ENCODE measurements at regions not wholly inside any gene's neighbourhood (a gene's known extent, or its start where the extent isn't known, plus 50 kb on each side); places are given as distances from the start of the nearest gene placed in this dataset.

DNA sequence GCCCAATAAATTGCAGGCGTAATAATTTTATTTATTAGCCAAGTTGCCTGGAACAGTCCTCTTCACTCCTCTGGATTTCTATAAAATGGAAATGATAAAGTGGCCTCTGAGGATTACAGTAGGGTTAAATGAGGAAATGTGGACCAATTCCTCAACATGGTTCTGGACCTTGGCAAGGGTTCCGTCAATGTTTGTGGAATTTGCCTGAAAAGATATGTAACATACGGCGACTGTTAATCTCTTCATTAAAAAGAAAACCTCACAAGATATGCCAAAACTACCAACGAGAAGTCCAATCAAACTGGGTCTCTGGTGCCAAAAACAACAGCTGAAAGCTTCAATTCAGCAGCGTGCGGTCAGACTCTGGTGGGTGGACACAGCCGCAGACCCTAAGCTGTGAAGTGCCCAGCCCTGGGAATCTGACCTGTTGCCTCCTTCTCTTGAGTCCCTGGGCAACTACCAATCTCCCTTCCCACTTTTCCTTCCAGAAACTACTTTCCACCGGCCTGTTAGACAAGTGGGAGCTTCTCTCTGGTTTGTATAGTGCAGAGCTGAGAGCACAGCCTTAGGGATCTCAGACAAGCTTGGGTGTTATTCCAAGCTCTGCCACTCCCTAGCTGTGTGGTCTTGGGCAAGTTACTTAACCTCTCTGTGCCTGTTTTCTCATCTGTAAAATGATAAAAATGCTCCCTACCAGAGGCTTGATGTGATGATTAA lies 190.5 kb upstream of the GSC start:
- DNase-seq, result no peak

DNA sequence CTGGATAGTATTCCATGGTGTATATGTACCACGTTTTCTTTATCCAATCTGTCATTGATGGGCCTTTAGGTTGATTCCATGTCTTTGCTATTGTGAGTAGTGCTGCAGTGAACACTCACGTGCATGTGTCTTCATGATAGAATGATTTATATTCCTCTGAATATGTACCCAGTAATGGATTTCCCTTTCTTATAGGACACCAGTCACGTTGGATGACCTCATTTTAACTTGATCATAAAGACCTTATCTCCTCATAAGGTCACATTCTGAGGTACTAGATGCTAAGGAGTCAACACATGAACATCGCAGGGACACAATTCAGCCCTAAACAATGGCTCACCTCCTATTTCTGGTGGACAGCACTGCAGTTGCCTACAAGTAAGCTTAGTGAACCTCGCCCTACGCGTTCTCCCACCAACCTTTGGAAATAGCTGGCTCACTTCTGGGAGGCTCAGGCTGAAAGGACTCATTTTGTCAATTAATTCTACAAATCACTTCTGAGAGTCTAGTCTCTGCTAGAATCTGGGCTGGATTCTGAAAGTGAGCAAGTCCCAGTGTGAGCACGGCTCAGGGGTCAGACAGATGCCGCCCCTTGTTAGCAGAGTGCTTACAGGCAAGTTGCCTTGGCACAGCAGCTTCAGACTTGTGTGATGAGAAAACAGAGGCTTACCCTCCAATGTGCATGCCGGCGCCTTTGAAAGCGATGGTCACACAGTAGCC lies 183.8 kb upstream of the GSC start:
- DNase-seq, result no peak

DNA sequence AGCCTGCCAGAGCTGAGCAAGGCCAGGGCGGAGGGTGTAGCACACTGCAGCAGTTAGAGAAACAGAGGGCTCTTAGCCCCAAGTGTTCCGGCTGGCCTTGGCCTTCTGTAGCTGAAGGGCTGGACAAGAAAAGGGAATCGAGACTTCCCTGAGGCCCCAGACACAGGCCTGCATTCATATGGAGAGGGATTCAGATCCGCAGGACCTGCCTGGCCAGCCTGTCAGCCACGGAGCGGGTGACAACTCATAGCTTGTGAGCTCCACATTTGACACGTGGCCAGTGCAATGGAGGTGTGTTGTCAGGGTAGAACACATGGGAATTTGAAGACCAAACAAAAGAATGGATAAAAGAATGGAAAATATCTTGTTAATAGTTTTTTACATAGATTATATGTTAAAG lies 182.2 kb upstream of the GSC start:
- DNase-seq, result no peak

DNA sequence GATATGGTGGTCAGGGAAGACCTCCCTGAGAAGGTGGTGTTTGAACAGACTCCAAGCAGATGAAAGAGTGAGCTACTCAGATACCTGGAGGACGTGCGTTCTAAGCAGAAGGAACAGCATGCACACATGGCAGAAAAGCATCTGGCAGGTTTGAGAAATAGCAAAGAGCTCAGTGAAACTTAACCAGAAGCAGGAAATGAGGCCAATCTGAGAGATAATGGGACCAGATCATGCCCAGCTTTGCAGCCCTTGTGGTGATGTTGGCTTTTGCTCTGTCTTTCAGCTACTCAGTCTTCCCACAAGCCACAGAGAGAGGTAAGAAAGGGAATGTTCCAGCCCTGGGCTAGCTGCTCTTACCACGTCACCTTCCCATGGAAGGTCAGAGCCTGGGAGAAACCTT lies 176.3 kb upstream of the GSC start:
- no peak for DNase-seq

DNA sequence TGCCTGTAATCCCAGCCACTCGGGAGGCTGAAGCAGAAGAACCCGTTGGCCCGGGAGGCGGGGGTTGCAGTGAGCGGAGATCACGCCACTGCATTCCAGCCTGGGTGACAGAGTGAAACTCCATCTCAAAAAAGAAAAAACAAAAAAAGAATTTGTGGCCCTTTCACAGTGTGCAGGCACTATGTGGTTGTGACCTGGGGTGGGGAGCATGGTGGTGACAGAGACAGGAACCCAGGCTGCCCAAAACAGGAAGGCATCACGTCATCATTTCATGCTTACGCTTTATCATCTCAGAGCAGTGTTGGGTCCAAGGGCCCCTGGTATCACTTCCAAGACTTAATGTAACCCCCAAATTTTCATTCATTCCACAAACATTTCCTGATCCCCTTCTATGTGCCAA lies 175.7 kb upstream of the GSC start:
- DNase-seq, result no peak

DNA sequence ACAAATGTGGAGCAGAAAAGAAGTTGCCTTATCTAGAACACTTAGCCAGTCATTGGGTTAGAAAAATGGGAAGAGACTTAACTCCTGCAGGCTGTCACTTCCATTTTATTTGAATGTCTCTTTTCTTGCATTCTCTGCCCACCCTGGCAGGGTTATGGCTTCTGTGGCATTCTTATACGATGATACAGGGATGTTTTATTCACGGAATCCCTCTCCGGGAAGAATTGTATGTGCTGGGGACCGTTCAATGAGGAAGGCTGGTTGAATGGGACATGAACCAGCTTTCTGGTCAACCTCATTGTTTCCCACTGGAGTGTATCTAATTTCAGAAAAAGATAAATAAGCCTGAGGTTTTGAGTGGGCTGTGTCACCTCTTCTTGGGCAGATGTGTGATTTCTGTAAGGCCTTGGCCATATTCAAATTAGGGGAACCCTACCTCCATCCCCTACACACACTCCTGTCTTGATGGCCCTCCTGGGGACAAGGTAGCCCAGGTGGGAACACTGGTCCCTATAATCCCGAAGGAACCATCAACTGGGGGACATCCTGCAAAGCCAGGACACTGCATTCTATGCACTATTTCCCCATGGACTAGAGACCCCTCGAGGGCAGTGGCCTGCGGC lies 174.8 kb upstream of the GSC start:
- DNase-seq, result no peak

DNA sequence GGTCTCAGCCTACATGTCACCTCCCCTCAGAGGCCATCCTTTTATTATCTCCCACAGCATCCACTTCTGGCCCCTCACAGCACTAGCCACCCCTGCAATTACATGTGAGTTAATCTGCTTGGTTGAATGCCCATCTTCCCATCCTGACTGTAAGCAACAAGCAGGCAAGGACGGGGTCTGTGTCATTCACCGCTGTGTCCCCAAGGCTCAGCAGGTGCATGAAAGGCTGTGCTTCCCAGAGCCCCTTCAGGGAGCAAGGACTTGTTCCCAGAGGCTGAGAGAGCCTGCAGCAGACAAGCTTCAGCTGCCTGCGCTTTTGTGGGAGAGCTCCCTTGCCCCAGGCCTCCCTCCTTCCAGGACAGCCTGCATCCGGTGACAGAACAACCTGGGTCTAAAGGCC lies 172.7 kb upstream of the GSC start:
- no peak for DNase-seq

DNA sequence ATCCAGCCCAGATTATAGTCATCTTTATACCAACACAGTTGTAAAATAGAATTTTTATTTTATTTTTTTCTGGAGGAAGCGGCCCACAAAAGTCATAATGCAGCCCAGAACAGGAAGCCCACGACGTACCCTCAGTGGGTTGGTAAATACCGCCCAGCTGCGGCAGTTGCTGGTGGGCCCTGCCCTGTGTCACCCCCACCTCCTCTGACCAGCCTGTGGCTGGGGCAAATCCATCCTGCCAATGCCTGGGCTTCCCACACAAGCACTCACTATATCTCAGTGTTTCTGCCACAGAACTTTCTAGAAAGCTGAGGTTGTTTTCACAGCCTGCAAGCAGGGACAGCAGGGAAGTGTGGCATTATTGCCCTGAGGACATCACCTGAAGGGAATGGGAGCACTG lies 171.4 kb upstream of the GSC start:
- no peak for DNase-seq

DNA sequence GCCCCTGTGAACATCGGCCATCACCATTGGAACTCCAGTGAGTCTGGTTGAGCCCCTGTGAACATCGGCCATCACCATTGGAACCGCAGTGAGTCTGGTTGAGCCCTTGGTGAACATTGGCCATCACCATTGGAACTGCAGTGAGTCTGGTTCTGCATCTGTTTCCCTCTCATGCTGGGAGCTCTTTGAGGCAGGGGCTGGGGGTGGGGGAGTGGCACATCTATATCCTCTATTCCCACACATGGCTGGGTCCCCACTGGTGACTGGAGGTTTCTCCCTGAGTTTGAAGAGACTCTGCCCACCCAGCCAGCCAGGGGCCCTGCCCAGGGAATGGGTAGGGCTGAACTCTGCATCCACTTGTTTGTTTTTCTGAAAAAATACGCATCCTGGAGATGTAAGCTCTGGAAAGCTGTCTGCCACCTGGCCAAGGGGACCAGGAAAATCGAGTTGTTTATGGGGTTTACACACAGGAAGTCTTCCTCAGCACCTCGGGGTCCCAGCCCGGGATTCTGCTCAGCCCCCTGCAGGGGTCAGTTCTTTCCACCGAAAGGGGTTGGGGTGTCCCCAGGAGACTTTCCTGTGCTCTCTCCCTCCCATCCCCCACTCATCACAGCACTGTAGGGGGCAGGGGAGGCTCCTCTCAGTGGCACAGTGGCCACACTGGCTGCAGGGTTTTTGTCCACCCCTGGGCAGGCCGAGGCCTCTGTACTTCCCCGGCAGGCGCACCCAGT lies 170.5 kb upstream of the GSC start:
- no peak for DNase-seq

DNA sequence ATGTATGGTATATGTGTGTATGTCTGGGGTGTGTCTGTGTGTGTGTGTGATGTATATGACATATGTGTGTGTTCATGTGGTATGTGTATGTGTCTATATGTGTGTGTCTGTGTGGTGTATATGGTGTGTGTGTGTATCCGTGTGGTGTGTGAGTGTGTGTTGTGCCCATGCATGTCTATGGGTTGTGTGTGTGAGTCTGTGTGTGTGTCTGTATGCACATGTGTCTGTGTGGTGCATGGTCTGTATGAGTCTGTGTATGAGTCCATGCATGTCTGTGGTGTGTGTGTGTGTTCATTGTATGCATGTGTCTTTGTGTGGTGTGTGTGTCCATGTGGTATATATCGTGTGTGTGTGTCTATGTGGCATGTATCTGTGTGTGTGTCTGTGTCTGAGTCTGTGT lies 168.1 kb upstream of the GSC start:
- no peak for DNase-seq

DNA sequence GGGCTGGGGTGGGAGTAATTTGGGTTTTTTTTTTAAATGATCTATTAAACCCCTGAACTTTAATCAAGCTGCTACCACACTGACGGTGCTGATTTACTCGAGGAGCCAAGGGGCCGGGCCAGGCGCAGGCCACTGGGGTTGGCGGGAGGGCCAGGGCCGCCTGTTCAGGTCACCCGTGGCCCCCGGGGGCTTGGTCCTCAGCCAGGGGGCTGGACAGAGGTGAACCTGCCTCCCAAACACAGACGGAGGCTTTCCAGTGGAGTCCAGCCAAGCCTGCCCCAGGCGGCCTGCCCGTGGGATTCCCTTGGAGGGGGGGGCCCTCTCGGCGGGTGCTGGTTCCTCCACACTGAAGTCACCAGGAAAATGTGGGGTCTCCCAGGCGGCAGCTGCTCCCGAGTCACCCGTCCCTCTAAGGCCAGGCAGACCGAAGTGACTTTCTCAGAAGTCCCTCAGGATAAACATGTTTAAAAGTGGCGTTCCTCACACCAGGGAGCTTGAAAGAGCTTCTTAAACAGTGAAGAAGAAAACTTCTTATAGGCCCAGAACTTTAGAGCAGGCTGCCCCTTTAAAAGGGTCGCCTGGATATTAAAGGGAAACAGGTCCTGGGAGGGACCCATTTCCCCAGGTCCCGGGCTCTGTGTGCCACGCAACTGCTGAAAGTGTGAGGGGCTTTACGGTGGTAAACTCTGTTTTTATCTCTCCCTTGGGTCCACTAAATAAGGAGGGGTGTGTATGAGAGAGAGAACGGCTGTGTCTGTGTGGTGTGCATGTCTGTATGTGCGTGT lies 167.2 kb upstream of the GSC start:
- peak in 41 of 58 donors; percentile 11 to 80 (median 49) for DNase-seq

DNA sequence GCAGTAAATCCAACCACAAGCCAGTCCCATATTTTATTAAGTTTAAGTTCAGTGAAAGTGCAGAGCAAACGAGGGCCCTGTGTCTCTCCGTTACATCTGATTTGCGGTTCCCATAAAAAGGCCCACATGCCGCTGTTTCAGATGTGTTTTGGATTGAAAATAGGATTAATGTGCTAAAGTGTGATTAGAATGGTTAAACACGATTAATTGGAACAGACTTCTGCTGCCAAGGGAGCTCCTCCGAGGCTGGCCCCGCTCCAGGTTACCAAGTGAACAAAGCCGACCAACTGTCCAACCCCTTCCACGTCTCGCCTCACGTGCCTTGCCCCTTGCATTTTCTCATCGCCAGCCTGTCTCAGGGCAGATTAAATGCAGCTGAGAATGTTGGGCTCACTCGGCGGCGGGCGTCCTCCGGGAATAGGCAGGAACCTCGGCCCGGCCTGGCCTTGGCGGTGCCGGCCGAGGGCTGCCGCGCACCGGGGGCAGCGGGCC lies 166.5 kb upstream of the GSC start:
- DNase-seq, result peak in 56 of 58 donors; percentile 16 to 94 (median 76)

DNA sequence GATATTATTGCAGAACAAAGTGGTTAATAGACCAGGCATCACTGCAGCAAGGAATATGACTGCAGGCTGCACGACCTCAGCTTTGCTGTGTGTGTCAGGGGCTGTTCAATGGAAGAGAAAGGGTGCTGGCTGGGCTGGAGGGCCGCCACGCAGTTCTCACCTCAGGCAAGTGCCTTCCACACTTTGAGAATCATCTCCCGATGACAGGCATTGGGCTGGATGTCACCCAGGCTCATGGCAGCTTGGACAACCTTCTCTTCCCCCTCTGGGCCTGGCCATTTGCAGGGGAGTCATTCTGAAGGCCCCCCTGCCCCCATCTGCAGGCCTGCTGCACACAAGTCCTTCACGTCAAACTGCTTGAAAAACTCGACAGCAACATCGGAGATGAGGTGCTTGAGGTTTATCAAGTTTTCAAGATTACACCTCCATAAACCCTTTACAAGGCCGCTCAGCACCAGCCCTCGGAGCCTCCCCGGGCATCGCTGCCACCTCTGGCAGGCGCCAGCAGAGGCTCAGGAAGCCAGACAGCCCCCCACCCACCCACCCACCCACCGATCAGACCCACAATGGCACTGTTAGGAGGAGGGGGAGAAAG lies 165.9 kb upstream of the GSC start:
- DNase-seq, result peak in 1 of 58 donors; percentile 14

DNA sequence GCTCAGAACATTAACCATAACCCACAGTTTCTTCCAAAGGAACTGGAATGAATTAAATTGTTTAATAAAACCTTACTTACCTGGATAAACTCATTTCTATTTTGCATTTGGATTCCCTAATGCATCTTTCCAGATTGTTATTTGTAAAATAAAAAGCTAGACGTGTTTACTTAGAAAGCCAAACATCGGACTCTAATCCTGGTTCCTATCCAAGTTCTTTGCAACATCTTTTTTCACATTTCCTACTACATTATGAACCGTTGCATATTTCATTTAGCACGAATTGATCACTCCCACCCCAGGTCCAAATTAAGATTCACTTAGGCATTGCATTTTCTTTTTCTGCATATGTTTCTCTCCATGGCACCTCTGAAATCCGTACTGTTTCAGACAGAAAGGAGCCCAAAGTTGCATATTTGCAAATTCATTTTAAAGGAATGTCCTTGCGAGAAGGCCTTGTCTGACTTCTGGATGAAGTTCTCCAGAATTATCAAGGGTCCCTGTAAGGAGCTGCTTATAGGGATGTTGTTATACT lies 164.4 kb upstream of the GSC start:
- no peak for DNase-seq

DNA sequence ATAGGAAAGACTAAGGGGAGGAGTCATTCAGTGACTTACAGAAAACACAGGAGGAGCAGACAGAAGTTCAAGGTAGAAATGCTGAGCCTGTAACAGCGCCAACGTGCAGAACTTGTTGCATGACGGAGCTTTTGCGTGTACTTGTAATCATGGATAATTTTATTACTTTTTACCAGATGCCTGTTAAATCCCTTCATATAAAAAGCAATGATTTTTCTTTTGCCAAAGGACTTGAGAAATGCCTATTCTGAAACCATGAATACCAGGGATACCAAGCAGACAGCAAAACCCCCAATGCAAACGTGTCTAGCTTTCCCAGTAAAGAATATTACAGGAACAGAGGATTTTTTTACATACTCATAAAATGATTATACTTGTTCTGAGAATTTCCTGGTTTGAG lies 163.6 kb upstream of the GSC start:
- no peak for DNase-seq

DNA sequence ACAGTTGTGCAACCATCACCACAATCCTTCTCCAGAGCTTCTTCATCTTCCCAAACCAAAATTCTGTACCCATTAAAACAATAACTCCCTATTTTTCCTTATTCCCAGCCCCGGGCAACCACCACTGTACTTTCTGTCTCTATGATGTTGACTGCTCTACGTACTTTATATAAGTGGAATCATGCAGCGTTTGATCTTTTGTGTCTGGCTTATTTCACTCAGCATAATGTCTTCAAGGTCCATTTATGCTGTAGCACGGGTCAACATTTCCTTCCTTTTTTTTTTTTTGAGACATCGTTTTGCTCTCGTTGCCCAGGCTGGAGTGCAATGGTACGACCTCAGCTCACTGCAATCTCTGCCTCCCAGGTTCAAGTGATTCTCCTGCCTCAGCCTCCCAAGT lies 162.7 kb upstream of the GSC start:
- DNase-seq, result no peak

DNA sequence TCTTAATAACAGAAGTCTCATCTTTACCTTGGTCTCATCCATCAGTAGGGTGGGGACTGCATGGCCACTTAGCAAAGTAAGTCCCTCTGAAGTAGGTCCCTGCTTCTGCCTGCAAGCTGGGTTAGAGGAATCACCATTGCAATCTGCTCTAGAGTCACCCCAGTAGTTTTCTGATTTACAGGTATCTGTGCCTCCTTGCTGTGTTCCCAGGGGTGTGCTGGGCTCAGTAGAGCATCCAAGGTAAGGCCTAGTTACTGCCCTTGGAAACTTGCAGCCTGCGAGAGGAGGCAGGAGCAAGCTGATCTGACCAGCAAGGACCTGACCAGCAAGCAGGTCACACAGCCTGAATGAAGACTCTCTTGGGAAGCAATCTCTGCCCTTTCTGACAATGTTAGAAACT lies 160.8 kb upstream of the GSC start:
- DNase-seq, result no peak

DNA sequence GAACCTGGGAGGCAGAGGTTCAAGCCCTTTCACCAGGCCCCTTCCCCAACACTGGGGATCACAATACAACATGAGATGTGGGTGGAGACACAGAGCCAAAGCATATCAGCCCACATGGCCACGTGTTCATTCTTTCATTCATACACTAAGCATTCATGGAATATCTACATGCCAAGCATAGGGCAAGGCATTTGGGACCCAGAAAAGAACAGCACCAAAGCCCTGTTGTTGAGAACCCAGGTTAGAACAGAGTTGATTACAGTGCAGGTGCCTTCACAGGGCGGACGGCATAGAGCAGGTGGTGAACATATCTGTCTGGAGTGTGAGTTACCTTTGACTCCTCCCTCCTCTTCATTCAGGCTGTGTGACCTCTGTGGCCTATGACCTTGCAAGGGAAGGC lies 159.4 kb upstream of the GSC start:
- no peak for DNase-seq

DNA sequence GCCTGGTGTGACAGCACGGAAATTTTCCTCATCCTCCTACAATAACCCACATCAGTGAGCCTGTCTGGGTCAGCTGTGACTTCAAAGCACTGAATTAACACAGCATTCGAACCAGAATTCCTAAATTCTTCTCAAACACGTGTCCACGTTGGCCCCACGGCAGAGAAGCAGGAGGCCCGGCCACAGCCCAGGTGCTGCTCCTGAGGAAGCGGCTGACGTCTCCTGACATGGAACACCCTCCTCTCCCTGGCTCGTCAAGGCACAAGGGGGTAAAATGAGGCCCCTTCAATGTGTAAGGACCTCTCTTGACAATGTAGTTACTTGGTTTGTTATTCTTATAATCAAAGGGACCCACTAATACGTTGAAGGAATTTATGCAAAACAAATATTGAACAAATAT lies 156.3 kb upstream of the GSC start:
- DNase-seq, result no peak

DNA sequence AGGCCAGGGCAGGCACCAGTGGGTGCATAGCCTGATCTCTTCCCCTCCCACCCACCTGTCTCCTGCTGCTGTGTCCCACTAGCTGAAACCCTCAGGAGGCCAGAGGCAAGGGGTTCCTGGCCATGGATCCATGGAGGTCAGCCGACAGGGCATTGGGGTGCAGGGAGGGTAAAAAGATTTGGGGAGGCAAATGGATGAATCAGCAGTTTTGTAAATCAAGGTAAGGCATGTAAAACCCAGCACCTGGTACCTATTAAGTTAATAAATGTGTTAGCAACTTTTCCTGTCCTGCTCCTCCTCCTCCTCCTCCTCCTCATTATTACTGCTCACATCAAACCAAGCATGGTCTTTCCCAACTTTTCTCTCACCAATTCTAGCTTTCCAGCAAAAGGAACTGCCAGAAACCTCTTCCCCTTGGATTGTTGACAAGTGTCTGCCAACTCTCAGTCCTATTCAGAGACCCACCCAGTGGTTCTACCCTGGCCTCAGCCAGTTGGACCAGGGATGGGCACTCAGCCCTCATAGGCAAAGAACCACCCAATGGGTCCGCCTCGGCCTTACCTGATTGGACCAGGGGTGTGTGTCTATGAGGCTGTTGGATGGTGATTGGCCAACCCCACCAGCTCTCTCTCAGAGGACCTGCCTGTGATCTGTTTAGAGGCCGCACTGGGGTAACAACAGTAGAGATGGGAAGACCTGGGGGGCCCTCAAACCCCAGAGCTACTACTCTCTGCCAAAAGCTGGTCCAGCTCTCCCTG lies 155.7 kb upstream of the GSC start:
- no peak for DNase-seq

Measured in anterior cingulate cortex (tissue), 58 donors.